B cell (primary cell): ENCODE measurements at regions not wholly inside any gene's neighbourhood (a gene's known extent, or its start where the extent isn't known, plus 50 kb on each side); places are given as distances from the start of the nearest gene placed in this dataset.

Experiments
- ATAC-seq: fragments of 200-7000 bp; cut with Tn5 transposase; one replicate; pipeline ENCODE4 v1.10.0; 2021; ENCODE audit warnings: low read depth, mild to moderate bottlenecking, moderate number of reproducible peaks, moderate library complexity
- CTCF ChIA-PET: fragments of 350-600 bp; sonication (Branson Sonifier 250); formaldehyde crosslinking; loops from one replicate; lab custom pipeline; 2021; ENCODE audit warnings: antibody characterized with exemption, inconsistent platforms; lab: Charles Lee
- POLR2A ChIA-PET: fragments of 350-600 bp; sonication (Branson Sonifier 250); formaldehyde crosslinking; loops from one replicate; lab custom pipeline; 2021; ENCODE audit warnings: antibody characterized with exemption; lab: Charles Lee
- DNase-seq: peaks from one replicate; pipeline ENCODE4 v3.0.0; 2013
- H2AFZ ChIP-seq: 2 replicates; pipeline ENCODE4 v1.6.1; 2012; ENCODE audit warnings: mild to moderate bottlenecking, low read depth, low read length; ENCODE audit not compliant: insufficient read depth, poor library complexity, severe bottlenecking
- H3K27ac ChIP-seq, 2 donors: 1 replicate in 1 of 2; 2 replicates in 1 of 2; pipeline ENCODE4 v1.5.1; 2012 to 2013; ENCODE audit warnings: low read length in 2 of 2, mild to moderate bottlenecking in 2 of 2, moderate library complexity in 1 of 2
- H3K27me3 ChIP-seq, 4 experiments: fragments of 200-600 bp in 1 of 4; sonication (generic) in 1 of 4; replicated peaks in 1 of 4; 1 replicate in 2 of 4; 2 replicates in 2 of 4; pipeline versions ENCODE4 v1.6.1 to v1.7.0; 2013 to 2016; ENCODE audit warnings: low read length in 3 of 4, mild to moderate bottlenecking in 2 of 4, mixed read lengths in 1 of 4, moderate library complexity in 1 of 4; ENCODE audit not compliant: insufficient read depth in 4 of 4, control insufficient read depth in 3 of 4; ENCODE audit errors: control extremely low read depth in 1 of 4
- H3K36me3 ChIP-seq, 2 experiments: replicated peaks in 1 of 2; 1 replicate in 1 of 2; 2 replicates in 1 of 2; pipeline versions ENCODE4 v1.6.1 to v1.7.1; 2013; ENCODE audit warnings: low read length in 1 of 2; ENCODE audit not compliant: insufficient read depth in 2 of 2, control insufficient read depth in 1 of 2; ENCODE audit errors: control extremely low read depth in 1 of 2, extremely low read depth in 1 of 2
- H3K4me1 ChIP-seq, 2 donors: fragments of 200-600 bp in 1 of 2; sonication (generic) in 1 of 2; 1 replicate in 1 of 2; 2 replicates in 1 of 2; pipeline versions ENCODE4 v1.5.1 to v1.6.1; 2013 to 2017; ENCODE audit warnings: low read length in 2 of 2; ENCODE audit not compliant: control insufficient read depth in 2 of 2, insufficient read depth in 2 of 2
- H3K4me2 ChIP-seq: replicated peaks from 2 replicates; pipeline ENCODE3; 2012; ENCODE audit warnings: mild to moderate bottlenecking, low read depth, low read length; ENCODE audit not compliant: poor library complexity, severe bottlenecking
- H3K4me3 ChIP-seq, 5 experiments: fragments of 200-600 bp in 1 of 5; sonication (generic) in 1 of 5; 1 replicate in 3 of 5; 2 replicates in 2 of 5; pipeline versions ENCODE4 v1.5.1 to v1.7.0; 2011 to 2016; ENCODE audit warnings: low read length in 4 of 5, mild to moderate bottlenecking in 4 of 5, low read depth in 2 of 5, control low read depth in 1 of 5, moderate library complexity in 1 of 5; ENCODE audit not compliant: insufficient read depth in 1 of 5; ENCODE audit errors: control extremely low read depth in 1 of 5, extremely low read depth in 1 of 5
- H3K79me2 ChIP-seq: fragments of 200-600 bp; sonication (generic); one replicate; pipeline ENCODE4 v1.6.0; 2016; ENCODE audit warnings: low read length; ENCODE audit not compliant: control insufficient read depth, insufficient read depth
- H3K9ac ChIP-seq: fragments of 200-600 bp; sonication (generic); 2 replicates; pipeline ENCODE4 v1.6.1; 2017; ENCODE audit warnings: mild to moderate bottlenecking, low read length, moderate library complexity
- H3K9me3 ChIP-seq, 3 donors: one replicate each; pipeline versions ENCODE4 v1.6.1 to v1.7.1; 2013; ENCODE audit warnings: low read length in 2 of 3; ENCODE audit not compliant: control insufficient read depth in 2 of 3, insufficient read depth in 1 of 3; ENCODE audit errors: control extremely low read depth in 1 of 3
- H4K20me1 ChIP-seq: 2 replicates; pipeline ENCODE4 v1.6.0; 2012; ENCODE audit warnings: mild to moderate bottlenecking, low read length; ENCODE audit not compliant: insufficient read depth, control insufficient read depth, poor library complexity, severe bottlenecking
- H3K27ac Mint-ChIP-seq: one replicate; pipeline ENCODE4 v1.8.0; 2021; ENCODE audit warnings: mixed read lengths
- H3K27me3 Mint-ChIP-seq: one replicate; pipeline ENCODE4 v1.8.0; 2021; ENCODE audit warnings: mixed read lengths
- H3K4me1 Mint-ChIP-seq: one replicate; pipeline ENCODE4 v1.8.0; 2021; ENCODE audit warnings: mixed read lengths
- H3K4me3 Mint-ChIP-seq: one replicate; pipeline ENCODE4 v1.8.0; 2021; ENCODE audit warnings: mixed read lengths
- H3K9me3 Mint-ChIP-seq: one replicate; pipeline ENCODE4 v1.8.0; 2022; ENCODE audit warnings: mixed read lengths; ENCODE audit not compliant: insufficient read depth
- CTCF ChIP-seq: fragments of 200-600 bp; IDR thresholded peaks from one replicate; pipeline ENCODE4 v1.8.0; 2022; ENCODE audit warnings: antibody characterized with exemption, mild to moderate bottlenecking
- EZH2 ChIP-seq: IDR thresholded peaks from 2 replicates; pipeline ENCODE4 v1.6.1; 2012; ENCODE audit warnings: borderline replicate concordance, low read depth, mild to moderate bottlenecking, moderate library complexity, low read length; ENCODE audit not compliant: insufficient read depth, poor library complexity, severe bottlenecking
- WGBS: methylation state at CpG from one replicate; pipeline ENCODE4 v1.1.5; 2013; ENCODE audit warnings: missing lambda C conversion rate; ENCODE audit not compliant: insufficient coverage; 5-methylcytosine and 5-hydroxymethylcytosine counted together
- intact Hi-C: fragments of 100-400 bp; cut with micrococcal nuclease; formaldehyde crosslinking; loops from one replicate; pipeline ENCODE4 v1.10.0; 2022

GRCh38 chr1:183730107-183730724 is 74.7 kb upstream of the RGL1 start:
- Histone ChIP-seq H3K27ac (no peak overlapping the region), H3K27me3 (peaks cover 0 to 2% (median 0%) of the 10 kb centered on the region in 4 experiments), H3K9ac (no peak overlapping the region), H4K20me1 (no peaks in the 10 kb centered on the region), H3K4me1 (no peaks in the 10 kb centered on the region), H2AFZ (no peak overlapping the region), H3K36me3 (no peaks in the 10 kb centered on the region), H3K79me2 (no peaks in the 10 kb centered on the region), H3K9me3 (peaks cover 0 to 6% (median 0%) of the 10 kb centered on the region in 3 donors), H3K4me2 (no peak overlapping the region), H3K4me3 (no peak overlapping the region)
- Mint-ChIP-seq H3K27ac (no peak overlapping the region), H3K27me3 (peaks cover 19% of the 10 kb centered on the region), H3K9me3 (no peaks in the 10 kb centered on the region), H3K4me3 (no peak overlapping the region), H3K4me1 (no peaks in the 10 kb centered on the region)
- POLR2A ChIA-PET = no interaction called here
- TF ChIP-seq CTCF (no peak), EZH2 (no peak)
- intact Hi-C loops = no loop called here
- no CpG with 5 or more reads among the region's 2 CpGs for WGBS
- no peak for ATAC-seq
- DNase-seq = no peak
- CTCF ChIA-PET = no interaction called here

GRCh38 chr1:183726825-183727224 is 73.7 kb upstream of the APOBEC4 start:
- Mint-ChIP-seq H3K4me3 (no peak overlapping the region), H3K27ac (no peak overlapping the region), H3K9me3 (no peaks in the 10 kb centered on the region), H3K27me3 (peaks cover 7% of the 10 kb centered on the region), H3K4me1 (no peaks in the 10 kb centered on the region)
- H3K79me2 ChIP-seq = no peaks in the 10 kb centered on the region
- peaks cover 0 to 6% (median 0%) of the 10 kb centered on the region in 3 donors for H3K9me3 ChIP-seq
- WGBS = no CpG with 5 or more reads among the region's 1 CpG
- intact Hi-C loops = no loop called here
- no peaks in the 10 kb centered on the region for H3K27me3 ChIP-seq
- ChIA-PET POLR2A (no interaction called here), CTCF (no interaction called here)
- ATAC-seq (no peak), DNase-seq (no peak)
- no peaks in the 10 kb centered on the region for H3K36me3 ChIP-seq
- TF ChIP-seq CTCF (no peak), EZH2 (no peak)
- no peaks in the 10 kb centered on the region for H3K4me1 ChIP-seq
- no peak overlapping the region for H3K27ac ChIP-seq
- no peaks in the 10 kb centered on the region for H4K20me1 ChIP-seq
- no peak overlapping the region for H3K4me2 ChIP-seq
- no peak overlapping the region for H2AFZ ChIP-seq
- H3K4me3 ChIP-seq = no peak overlapping the region
- no peak overlapping the region for H3K9ac ChIP-seq
